AG04449 (cell line): ENCODE measurements at regions not wholly inside any gene's neighbourhood (a gene's known extent, or its start where the extent isn't known, plus 50 kb on each side); places are given as distances from the start of the nearest gene placed in this dataset.

Source experiments
- CTCF ChIA-PET: fragments of 350-600 bp; formaldehyde crosslinking; extraction: SDS; loops from one replicate; lab custom pipeline; 2021; ENCODE audit warnings: antibody characterized with exemption; lab: Yijun Ruan, JAX
- POLR2A ChIA-PET: fragments of 400-600, 350-600 bp; formaldehyde crosslinking; extraction: SDS; loops from one replicate; lab custom pipeline; 2020; ENCODE audit warnings: antibody characterized with exemption, inconsistent platforms; lab: Yijun Ruan, JAX
- DNase-seq: peaks from one replicate; pipeline ENCODE4 v3.0.0-alpha.2; 2010; ENCODE audit warnings: low read depth, low spot score
- H3K4me3 ChIP-seq: 2 replicates; pipeline ENCODE4 v1.5.1; 2011; ENCODE audit warnings: low read depth, mild to moderate bottlenecking, control low read depth, low read length
- CTCF ChIP-seq: IDR thresholded peaks from one replicate; pipeline ENCODE4 v1.5.1; 2011; ENCODE audit warnings: mild to moderate bottlenecking, moderate library complexity, low read length, control low read depth, inconsistent platforms; ENCODE audit not compliant: insufficient read depth; ENCODE audit errors: missing control alignments

DNA sequence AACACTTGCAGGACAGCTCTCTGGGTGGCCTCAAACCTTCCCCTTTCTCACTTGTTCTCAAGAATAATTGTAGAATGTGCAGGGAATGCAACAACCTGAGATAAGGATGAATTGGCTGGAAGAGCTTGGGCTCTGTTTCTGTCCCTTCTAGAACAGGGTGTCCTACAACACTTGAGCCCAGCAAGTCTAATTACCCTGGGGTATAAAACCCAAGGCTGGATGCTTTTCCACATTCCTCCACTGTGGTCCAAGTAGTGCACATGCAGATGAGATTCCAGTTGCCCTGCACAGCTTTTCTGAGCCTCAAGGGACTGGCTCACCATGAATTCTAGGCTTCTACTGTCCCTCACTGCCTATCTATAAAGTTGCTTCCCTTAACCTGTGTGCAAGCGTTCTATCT is 140.8 kb upstream of the SPATS2L start:
- H3K4me3 ChIP-seq = no peak overlapping the region
- TF ChIP-seq CTCF = no peak
- POLR2A ChIA-PET = no interaction called here
- CTCF ChIA-PET = interaction anchor here (1.7 kb wide), 1 partner anchor 10 kb away, joined by 4 read pairs; no protein-coding TSS in a partner anchor
- no peak for DNase-seq

DNA sequence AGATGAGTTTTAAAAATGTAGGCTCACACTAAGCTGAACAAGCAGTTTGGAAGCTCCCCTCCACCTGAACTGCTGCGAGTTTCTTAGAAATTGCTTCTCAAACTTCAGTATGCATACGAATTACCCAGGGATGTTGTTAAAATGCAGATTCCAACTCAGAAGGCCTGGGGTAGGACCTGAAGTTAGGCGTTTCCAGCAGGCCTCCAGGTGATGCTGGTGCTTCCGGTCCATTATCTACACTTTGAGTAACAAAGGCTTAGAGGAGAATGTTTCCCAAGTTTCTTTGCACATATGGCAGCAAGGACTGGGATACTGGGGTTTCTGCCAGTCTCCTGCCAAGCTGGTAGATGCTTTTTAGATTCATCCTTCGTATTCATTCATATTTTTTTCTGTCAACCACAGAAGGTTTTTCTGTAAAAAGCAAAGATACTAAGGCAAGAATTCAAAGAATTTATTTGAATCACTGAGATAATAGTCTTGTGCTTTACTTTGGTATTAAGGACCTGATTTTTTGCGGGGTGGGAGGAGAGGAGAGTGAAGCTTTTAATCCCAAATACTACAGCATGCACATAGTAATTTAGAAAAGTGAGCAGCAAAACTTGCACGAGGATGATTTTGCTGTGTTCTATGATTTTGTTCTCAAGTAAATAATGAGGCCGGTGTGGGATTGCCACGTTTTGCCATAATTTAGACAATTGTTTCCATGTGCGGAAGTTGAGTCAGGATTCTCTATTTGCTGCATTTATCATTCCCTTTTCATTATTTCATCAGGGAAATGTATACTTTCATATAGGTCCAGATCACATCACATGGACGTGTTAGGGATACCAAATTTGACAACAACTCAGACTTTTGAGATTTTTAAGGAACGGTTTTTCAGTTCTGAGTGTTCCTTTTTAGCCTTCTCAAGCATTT is 137.6 kb upstream of the SPATS2L start:
- ChIA-PET POLR2A (no interaction called here), CTCF (interaction anchor here (1.3 to 1.5 kb wide), 3 partner anchors 9 to 184 kb away, joined by 3 read pairs; no protein-coding TSS in a partner anchor)
- no peak overlapping the region for H3K4me3 ChIP-seq
- TF ChIP-seq CTCF = no peak
- DNase-seq = no peak

- CTCF ChIA-PET = no interaction called here
- H3K4me3 ChIP-seq = no peak overlapping the region
- POLR2A ChIA-PET = no interaction called here
- no peak for DNase-seq
- no peak for TF ChIP-seq CTCF
These were observed 136.3 kb upstream of the SPATS2L start for GRCh38 chr2:200170221-200170620.

GRCh38 chr2:200171731-200172482 is 134.6 kb upstream of the SPATS2L start:
- no peak for TF ChIP-seq CTCF
- DNase-seq = no peak
- ChIA-PET POLR2A (no interaction called here), CTCF (interaction anchor here (1.1 kb wide), 1 partner anchor 9 kb away, joined by 3 read pairs; no protein-coding TSS in a partner anchor)
- H3K4me3 ChIP-seq = no peak overlapping the region

- no peak for TF ChIP-seq CTCF
- CTCF ChIA-PET = no interaction called here
- DNase-seq = no peak
These were observed 134.0 kb upstream of the SPATS2L start for GRCh38 chr2:200172521-200172920.

More at GRCh38 chr2:200172521-200172920, 134.0 kb upstream of the SPATS2L start:
- POLR2A ChIA-PET = no interaction called here
- no peak overlapping the region for H3K4me3 ChIP-seq
